HUES48 (cell line): ENCODE measurements at regions not wholly inside any gene's neighbourhood (a gene's known extent, or its start where the extent isn't known, plus 50 kb on each side); places are given as distances from the start of the nearest gene placed in this dataset.

Source experiments
- H3K27ac ChIP-seq: one replicate; pipeline ENCODE4 v1.7.0; 2013; ENCODE audit warnings: low read depth, low read length, inconsistent platforms
- H3K27me3 ChIP-seq: 2 replicates; pipeline ENCODE4 v1.6.1; 2013; ENCODE audit warnings: mild to moderate bottlenecking, low read length; ENCODE audit not compliant: control insufficient read depth, insufficient read depth
- H3K36me3 ChIP-seq: 2 replicates; pipeline ENCODE4 v1.6.1; 2013; ENCODE audit warnings: low read length; ENCODE audit not compliant: control insufficient read depth, insufficient read depth
- H3K4me1 ChIP-seq: 2 replicates; pipeline ENCODE4 v1.6.1; 2013; ENCODE audit warnings: mild to moderate bottlenecking, low read length; ENCODE audit not compliant: control insufficient read depth, insufficient read depth
- H3K4me3 ChIP-seq: 2 replicates; pipeline ENCODE4 v1.5.1; 2013; ENCODE audit warnings: mild to moderate bottlenecking, low read depth, low read length
- H3K9ac ChIP-seq: 2 replicates; pipeline ENCODE4 v1.6.1; 2013; ENCODE audit warnings: mild to moderate bottlenecking, low read depth, low read length, moderate library complexity
- H3K9me3 ChIP-seq: 2 replicates; pipeline ENCODE4 v1.6.1; 2013; ENCODE audit warnings: low read length; ENCODE audit not compliant: control insufficient read depth, insufficient read depth

DNA sequence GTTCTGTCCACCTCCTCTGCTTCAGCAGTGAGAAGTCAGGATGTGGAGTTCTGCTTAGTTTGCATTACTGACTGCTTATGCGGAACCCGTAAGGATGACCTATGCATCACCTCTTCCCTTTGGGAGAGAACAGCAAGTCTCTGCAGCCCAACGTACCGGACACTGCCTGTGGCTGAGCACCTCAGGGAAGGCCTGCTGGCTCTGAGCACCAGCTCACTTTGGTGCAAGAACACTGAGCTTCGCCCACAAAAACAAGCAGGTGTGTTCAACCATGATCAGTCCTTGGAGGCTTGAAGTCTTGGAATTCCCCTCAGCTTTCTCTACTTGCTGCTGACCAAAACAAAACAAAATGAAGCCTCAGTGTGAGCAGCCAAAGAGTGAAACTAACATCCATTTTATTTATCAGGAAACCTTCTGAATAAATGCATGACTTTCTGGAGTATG, 52.7 kb upstream of the NCK2 start:
- H3K9ac ChIP-seq, result no peak overlapping the region
- no peak overlapping the region for H3K4me3 ChIP-seq
- H3K27ac ChIP-seq, result no peak overlapping the region

GRCh38 chr2:105690566-105690965, 54.1 kb upstream of the NCK2 start:
- Histone ChIP-seq H3K9ac (no peak overlapping the region), H3K4me3 (no peak overlapping the region), H3K27me3 (no peaks in the 10 kb centered on the region), H3K27ac (no peak overlapping the region), H3K4me1 (peaks cover 4% of the 10 kb centered on the region; the same call in 1 of the 2 replicates), H3K36me3 (no peaks in the 10 kb centered on the region), H3K9me3 (no peaks in the 10 kb centered on the region)

More for the DNA sequence above, 52.7 kb upstream of the NCK2 start:
- Histone ChIP-seq H3K4me1 (peaks cover 4% of the 10 kb centered on the region; the same call in 1 of the 2 replicates), H3K36me3 (no peaks in the 10 kb centered on the region), H3K9me3 (no peaks in the 10 kb centered on the region), H3K27me3 (no peaks in the 10 kb centered on the region)

GRCh38 chr2:105689484-105689883, 55.2 kb upstream of the NCK2 start:
- Histone ChIP-seq H3K36me3 (no peaks in the 10 kb centered on the region), H3K9ac (no peak overlapping the region), H3K27me3 (no peaks in the 10 kb centered on the region), H3K4me3 (no peak overlapping the region), H3K9me3 (no peaks in the 10 kb centered on the region), H3K4me1 (peaks cover 4% of the 10 kb centered on the region; the same call in 1 of the 2 replicates), H3K27ac (no peak overlapping the region)

DNA sequence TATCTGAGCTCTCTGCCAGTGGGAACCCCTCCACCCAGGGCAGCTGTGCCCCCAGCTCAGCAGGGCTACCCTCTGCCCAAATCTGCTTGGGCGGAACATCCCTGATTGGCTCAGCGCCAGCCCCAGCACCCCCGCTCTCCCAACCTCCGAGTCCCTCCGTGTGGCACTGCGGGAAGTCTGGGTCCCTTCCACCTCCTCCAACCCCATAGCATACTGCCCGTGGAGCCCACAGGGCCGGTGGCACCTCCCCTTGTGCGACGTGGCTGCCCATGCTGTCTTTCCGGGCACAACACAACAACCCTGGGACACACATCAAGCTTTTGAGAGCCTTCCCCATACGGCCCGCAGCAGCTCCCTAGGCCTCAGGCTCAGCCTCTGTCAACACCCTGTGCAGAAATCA, 55.8 kb upstream of the NCK2 start:
- no peaks in the 10 kb centered on the region for H3K27me3 ChIP-seq
- no peak overlapping the region for H3K27ac ChIP-seq
- peaks cover 4% of the 10 kb centered on the region; the same call in 1 of the 2 replicates for H3K4me1 ChIP-seq
- H3K9me3 ChIP-seq, result no peaks in the 10 kb centered on the region
- no peak overlapping the region for H3K4me3 ChIP-seq
- no peaks in the 10 kb centered on the region for H3K36me3 ChIP-seq
- H3K9ac ChIP-seq, result no peak overlapping the region

DNA sequence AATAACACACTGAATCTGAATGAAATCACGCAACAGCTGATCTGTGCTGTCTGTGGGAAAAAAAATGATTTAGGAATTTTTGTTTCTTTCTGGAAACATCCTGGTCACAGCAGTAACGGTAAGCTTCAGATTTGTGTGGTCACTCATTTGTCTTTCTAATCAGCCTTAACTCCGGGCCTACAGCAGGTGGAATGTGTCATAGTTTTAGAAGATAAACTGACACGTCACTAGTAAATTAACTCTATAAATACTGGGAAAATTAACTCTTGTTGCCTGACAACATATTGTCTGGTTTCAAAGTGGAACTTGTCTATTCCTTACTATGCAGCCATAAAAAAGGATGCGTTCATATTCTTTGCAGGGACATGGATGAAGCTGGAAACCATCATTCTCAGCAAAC, 58.1 kb upstream of the NCK2 start:
- Histone ChIP-seq H3K27ac (no peak overlapping the region), H3K9me3 (no peaks in the 10 kb centered on the region), H3K4me3 (no peak overlapping the region), H3K36me3 (no peaks in the 10 kb centered on the region), H3K27me3 (no peaks in the 10 kb centered on the region), H3K4me1 (no peaks in the 10 kb centered on the region), H3K9ac (no peak overlapping the region)

GRCh38 chr2:105683011-105683492, 61.7 kb upstream of the NCK2 start:
- H3K4me1 ChIP-seq, result no peaks in the 10 kb centered on the region
- H3K9ac ChIP-seq, result no peak overlapping the region
- no peaks in the 10 kb centered on the region for H3K36me3 ChIP-seq
- no peak overlapping the region for H3K4me3 ChIP-seq
- H3K9me3 ChIP-seq, result no peaks in the 10 kb centered on the region
- no peak overlapping the region for H3K27ac ChIP-seq
- H3K27me3 ChIP-seq, result no peaks in the 10 kb centered on the region

DNA sequence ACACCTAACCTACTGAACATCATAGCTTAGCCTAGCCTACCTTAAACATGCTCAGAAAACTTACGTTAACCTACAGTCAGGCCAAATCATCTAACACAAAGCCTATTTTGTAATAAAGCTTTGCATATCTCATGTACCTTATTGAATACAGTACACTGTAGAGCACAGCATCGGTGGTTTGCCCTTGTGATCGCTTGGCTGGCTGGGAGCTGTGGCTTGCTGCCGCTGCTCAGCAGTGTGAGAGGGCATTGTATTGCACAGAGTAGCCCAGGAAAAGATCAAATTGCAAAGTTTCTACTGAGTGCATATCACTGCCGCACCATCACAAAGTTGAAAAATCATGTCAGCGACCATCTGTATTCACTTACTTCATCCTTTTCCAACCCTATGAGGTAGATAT, 62.3 kb upstream of the NCK2 start:
- no peaks in the 10 kb centered on the region for H3K9me3 ChIP-seq
- no peak overlapping the region for H3K27ac ChIP-seq
- no peaks in the 10 kb centered on the region for H3K4me1 ChIP-seq
- H3K27me3 ChIP-seq, result no peaks in the 10 kb centered on the region
- H3K9ac ChIP-seq, result no peak overlapping the region
- no peak overlapping the region for H3K4me3 ChIP-seq
- H3K36me3 ChIP-seq, result no peaks in the 10 kb centered on the region

DNA sequence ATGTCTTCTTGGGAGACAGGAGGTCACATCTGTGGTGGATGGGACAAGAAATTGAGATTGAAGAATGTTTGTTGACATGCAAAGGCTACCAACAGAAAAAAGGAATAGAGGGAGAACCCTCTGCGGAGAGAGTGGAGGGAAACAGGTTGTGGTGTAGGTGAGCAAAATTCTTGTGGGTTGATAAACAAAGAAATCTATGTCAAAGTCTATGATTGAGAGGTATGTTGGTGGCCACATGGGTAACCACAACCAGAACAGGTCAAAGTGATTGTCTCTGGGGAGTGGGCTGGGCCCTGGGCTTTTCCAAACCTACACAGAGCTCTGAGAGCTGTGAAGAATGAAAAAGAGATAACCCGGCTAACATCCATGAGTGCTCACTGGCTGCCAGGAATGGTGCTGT, 62.8 kb upstream of the NCK2 start:
- H3K9ac ChIP-seq, result no peak overlapping the region

GRCh38 chr2:105680357-105680756, 64.4 kb upstream of the NCK2 start:
- no peak overlapping the region for H3K9ac ChIP-seq
- H3K36me3 ChIP-seq, result no peaks in the 10 kb centered on the region
- no peaks in the 10 kb centered on the region for H3K9me3 ChIP-seq
- H3K4me1 ChIP-seq, result no peaks in the 10 kb centered on the region
- H3K27ac ChIP-seq, result no peak overlapping the region
- no peak overlapping the region for H3K4me3 ChIP-seq
- no peaks in the 10 kb centered on the region for H3K27me3 ChIP-seq

More for the DNA sequence above, 62.8 kb upstream of the NCK2 start:
- Histone ChIP-seq H3K27ac (no peak overlapping the region), H3K4me1 (no peaks in the 10 kb centered on the region), H3K4me3 (no peak overlapping the region), H3K36me3 (no peaks in the 10 kb centered on the region), H3K9me3 (no peaks in the 10 kb centered on the region), H3K27me3 (no peaks in the 10 kb centered on the region)

DNA sequence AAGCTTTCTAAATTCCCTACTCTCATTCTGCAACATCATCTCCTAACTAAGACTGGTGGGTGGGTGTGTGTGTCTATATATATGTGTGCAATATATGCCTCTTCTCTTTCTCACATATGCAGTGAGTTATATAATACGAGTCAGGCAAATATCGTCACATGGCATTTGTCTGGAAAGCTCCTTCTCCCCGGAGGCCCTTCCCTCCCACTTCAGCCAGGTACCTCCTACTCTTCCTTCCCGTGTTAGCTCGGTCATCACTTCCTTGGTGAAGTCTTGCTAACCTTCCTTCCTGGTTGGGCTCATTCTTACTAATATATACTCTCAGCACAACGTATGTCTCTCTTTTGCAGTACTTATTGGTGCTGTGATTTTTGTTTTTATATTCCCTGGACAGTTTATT, 66.4 kb upstream of the NCK2 start:
- Histone ChIP-seq H3K36me3 (no peaks in the 10 kb centered on the region), H3K4me1 (no peaks in the 10 kb centered on the region), H3K4me3 (no peak overlapping the region), H3K9me3 (no peaks in the 10 kb centered on the region), H3K27me3 (no peaks in the 10 kb centered on the region), H3K27ac (no peak overlapping the region), H3K9ac (no peak overlapping the region)

DNA sequence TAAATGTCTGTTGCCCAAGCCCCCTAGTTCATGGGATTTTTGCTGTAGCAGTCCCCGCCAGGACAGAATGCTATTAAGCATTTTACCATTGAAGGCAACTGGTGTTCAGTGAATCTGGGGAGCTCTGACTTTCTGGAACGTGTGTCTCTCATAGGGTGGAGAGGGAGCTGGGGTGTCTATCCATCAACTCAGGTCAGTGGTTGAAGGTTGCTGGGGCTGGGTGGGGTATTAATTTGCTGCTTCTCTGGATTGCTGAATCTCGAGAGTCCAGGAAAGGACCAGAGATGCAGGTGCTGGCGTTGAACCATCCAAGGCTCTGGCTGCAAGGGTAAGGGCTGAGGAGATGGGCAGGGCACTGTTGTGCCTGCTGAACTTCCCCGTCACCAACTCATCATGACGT, 66.8 kb upstream of the NCK2 start:
- no peak overlapping the region for H3K27ac ChIP-seq
- H3K36me3 ChIP-seq, result no peaks in the 10 kb centered on the region
- H3K4me3 ChIP-seq, result no peak overlapping the region
- H3K4me1 ChIP-seq, result no peaks in the 10 kb centered on the region
- no peak overlapping the region for H3K9ac ChIP-seq
- H3K9me3 ChIP-seq, result no peaks in the 10 kb centered on the region
- H3K27me3 ChIP-seq, result no peaks in the 10 kb centered on the region

- Histone ChIP-seq H3K27me3 (no peaks in the 10 kb centered on the region), H3K4me1 (no peaks in the 10 kb centered on the region), H3K9ac (no peak overlapping the region), H3K9me3 (no peaks in the 10 kb centered on the region), H3K36me3 (no peaks in the 10 kb centered on the region), H3K4me3 (no peak overlapping the region), H3K27ac (no peak overlapping the region)
These were observed 68.9 kb upstream of the NCK2 start for GRCh38 chr2:105675841-105676240.
